DND-41 (cell line): ENCODE measurements at regions not wholly inside any gene's neighbourhood (a gene's known extent, or its start where the extent isn't known, plus 50 kb on each side); places are given as distances from the start of the nearest gene placed in this dataset.
"Not testable (repeated sequence)": the region's sequence is repeated elsewhere in the genome, so short reads cannot be mapped to it uniquely, and the experiment has no call there.

Experiments used
- ATAC-seq: fragments of 200-7000 bp; cut with Tn5 transposase; 3 replicates; pipeline ENCODE4 v1.9.1; 2021; ENCODE audit warnings: low read depth; ENCODE audit not compliant: insufficient read depth
- DNase-seq: peaks from one replicate; pipeline ENCODE4 v3.0.0-alpha.2; 2020
- H2AFZ ChIP-seq: 2 replicates; pipeline ENCODE4 v1.6.0; 2012; ENCODE audit warnings: low read depth, low read length
- H3K27ac ChIP-seq: 2 replicates; pipeline ENCODE4 v1.5.1; 2012; ENCODE audit warnings: low read length, inconsistent platforms
- H3K27me3 ChIP-seq: fragments of 200-600 bp; sonication (generic); 2 replicates; pipeline ENCODE4 v1.6.0; 2012; ENCODE audit warnings: low read length, mild to moderate bottlenecking, inconsistent platforms; ENCODE audit not compliant: insufficient read depth, poor library complexity
- H3K36me3 ChIP-seq: 2 replicates; pipeline ENCODE4 v1.5.1; 2012; ENCODE audit warnings: low read length, inconsistent platforms; ENCODE audit not compliant: insufficient read depth
- H3K4me1 ChIP-seq: 2 replicates; pipeline ENCODE4 v1.5.1; 2012; ENCODE audit warnings: mild to moderate bottlenecking, low read length; ENCODE audit not compliant: insufficient read depth
- H3K4me2 ChIP-seq: 2 replicates; pipeline ENCODE4 v1.6.0; 2012; ENCODE audit warnings: mild to moderate bottlenecking, moderate library complexity, low read length, inconsistent platforms; ENCODE audit not compliant: insufficient read depth
- H3K4me3 ChIP-seq, 2 experiments: fragments of 200-600 bp in 1 of 2; shearing (Covaris generic) in 1 of 2; 2 replicates each; pipeline ENCODE4 v1.5.1; 2012 to 2016; ENCODE audit warnings: inconsistent platforms in 2 of 2, low read length in 2 of 2, mild to moderate bottlenecking in 2 of 2, low read depth in 1 of 2, moderate library complexity in 1 of 2
- H3K79me2 ChIP-seq: 2 replicates; pipeline ENCODE4 v1.6.0; 2012; ENCODE audit warnings: low read length, inconsistent platforms; ENCODE audit not compliant: insufficient read depth
- H3K9ac ChIP-seq: 2 replicates; pipeline ENCODE4 v1.6.0; 2012; ENCODE audit warnings: low read depth, mild to moderate bottlenecking, inconsistent platforms, low read length, moderate library complexity
- H3K9me3 ChIP-seq: 2 replicates; pipeline ENCODE4 v1.5.1; 2012; ENCODE audit warnings: low read length, moderate library complexity, mild to moderate bottlenecking, inconsistent platforms; ENCODE audit not compliant: insufficient read depth, severe bottlenecking
- H4K20me1 ChIP-seq: 2 replicates; pipeline ENCODE4 v1.6.0; 2012; ENCODE audit warnings: low read length; ENCODE audit not compliant: insufficient read depth
- EZH2 ChIP-seq: IDR thresholded peaks from 3 replicates; pipeline ENCODE4 v1.6.1; 2012; ENCODE audit warnings: borderline replicate concordance, low read depth, mild to moderate bottlenecking, moderate library complexity, low read length, inconsistent platforms; ENCODE audit not compliant: severe bottlenecking
- TF ChIP-seq, protein P1 (sequence below): IDR thresholded peaks from 2 replicates; pipeline ENCODE4 v1.5.1; 2012; ENCODE audit warnings: borderline replicate concordance, low read length, moderate library complexity, mild to moderate bottlenecking; ENCODE audit not compliant: poor library complexity, severe bottlenecking; ENCODE audit errors: extremely low read depth

DNA sequence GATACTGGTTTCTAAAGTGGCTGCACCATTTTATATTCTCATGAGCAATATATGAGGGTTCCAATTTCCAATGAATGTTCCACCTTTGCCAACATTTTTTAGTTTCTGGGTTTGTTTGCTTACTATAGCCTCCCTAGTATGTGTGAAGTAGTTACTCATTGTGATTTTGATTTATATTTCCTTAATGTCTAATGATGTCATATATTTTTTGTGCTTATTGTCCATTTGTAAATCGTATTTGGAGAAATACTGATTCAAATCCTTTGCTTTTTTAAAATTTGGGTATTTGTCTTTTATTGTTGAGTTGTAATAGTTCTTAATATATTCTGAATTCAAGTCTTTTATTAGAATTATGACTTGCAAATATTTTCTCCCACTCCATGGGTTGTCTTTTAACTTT is 161.0 kb upstream of the C11orf58 start:
- H3K9me3 ChIP-seq: no peaks in the 10 kb centered on the region
- H3K36me3 ChIP-seq: no peaks in the 10 kb centered on the region
- H4K20me1 ChIP-seq: no peaks in the 10 kb centered on the region
- no peaks in the 10 kb centered on the region for H3K27me3 ChIP-seq
- H3K4me2 ChIP-seq: no peak overlapping the region
- no peak overlapping the region for H3K27ac ChIP-seq
- no peak for DNase-seq
- no peak for TF ChIP-seq EZH2
- TF ChIP-seq, protein P1, sequence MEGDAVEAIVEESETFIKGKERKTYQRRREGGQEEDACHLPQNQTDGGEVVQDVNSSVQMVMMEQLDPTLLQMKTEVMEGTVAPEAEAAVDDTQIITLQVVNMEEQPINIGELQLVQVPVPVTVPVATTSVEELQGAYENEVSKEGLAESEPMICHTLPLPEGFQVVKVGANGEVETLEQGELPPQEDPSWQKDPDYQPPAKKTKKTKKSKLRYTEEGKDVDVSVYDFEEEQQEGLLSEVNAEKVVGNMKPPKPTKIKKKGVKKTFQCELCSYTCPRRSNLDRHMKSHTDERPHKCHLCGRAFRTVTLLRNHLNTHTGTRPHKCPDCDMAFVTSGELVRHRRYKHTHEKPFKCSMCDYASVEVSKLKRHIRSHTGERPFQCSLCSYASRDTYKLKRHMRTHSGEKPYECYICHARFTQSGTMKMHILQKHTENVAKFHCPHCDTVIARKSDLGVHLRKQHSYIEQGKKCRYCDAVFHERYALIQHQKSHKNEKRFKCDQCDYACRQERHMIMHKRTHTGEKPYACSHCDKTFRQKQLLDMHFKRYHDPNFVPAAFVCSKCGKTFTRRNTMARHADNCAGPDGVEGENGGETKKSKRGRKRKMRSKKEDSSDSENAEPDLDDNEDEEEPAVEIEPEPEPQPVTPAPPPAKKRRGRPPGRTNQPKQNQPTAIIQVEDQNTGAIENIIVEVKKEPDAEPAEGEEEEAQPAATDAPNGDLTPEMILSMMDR: no peak
- H2AFZ ChIP-seq: no peak overlapping the region
- H3K4me3 ChIP-seq: no peak overlapping the region
- H3K79me2 ChIP-seq: no peaks in the 10 kb centered on the region
- no peak overlapping the region for H3K9ac ChIP-seq
- no peaks in the 10 kb centered on the region for H3K4me1 ChIP-seq
- no peak for ATAC-seq

DNA sequence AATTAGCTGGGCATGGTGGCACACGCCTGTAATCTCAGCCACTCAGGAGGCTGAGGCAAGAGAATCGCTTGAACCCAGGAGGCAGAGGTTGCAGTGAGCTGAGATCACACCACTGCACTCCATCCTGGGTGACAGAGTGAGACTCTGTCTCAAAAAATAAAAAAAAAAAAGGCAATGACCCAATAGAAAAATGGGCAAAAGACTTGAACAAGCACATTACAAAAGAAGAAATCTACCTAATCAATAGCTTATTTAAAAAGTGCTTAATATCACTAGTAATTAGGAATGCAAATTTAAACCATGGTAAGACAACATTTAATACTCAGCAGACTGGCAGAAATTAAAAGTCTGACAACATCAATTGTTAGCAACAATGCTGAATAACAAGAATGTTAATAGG is 163.6 kb upstream of the C11orf58 start:
- H3K4me1 ChIP-seq, H3K27ac ChIP-seq, H3K9me3 ChIP-seq, H3K27me3 ChIP-seq, H3K79me2 ChIP-seq, H3K9ac ChIP-seq, H3K4me3 ChIP-seq, H3K36me3 ChIP-seq, H4K20me1 ChIP-seq, ATAC-seq, H3K4me2 ChIP-seq, DNase-seq, H2AFZ ChIP-seq: not testable (repeated sequence)

DNA sequence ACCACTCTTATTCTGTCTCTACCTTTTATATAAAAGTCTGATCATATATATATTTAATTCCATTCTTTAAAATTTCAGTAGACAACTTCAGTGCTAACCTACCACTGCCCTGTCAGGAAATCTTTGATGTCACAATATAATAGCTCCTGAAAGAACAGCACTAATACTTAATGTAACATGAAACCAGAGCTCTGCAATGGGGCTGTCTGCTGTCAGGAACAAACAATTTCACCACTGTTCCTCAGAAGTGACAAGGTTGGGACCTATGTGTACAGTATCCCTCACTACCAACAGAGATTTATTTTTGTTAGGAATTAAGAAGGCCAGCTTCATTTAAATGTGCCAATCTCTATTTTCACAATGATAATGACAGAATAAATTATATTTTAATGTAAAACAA is 165.5 kb upstream of the C11orf58 start:
- Histone ChIP-seq H3K27ac (no peak overlapping the region), H3K79me2 (no peaks in the 10 kb centered on the region), H3K4me1 (no peaks in the 10 kb centered on the region), H3K36me3 (no peaks in the 10 kb centered on the region), H3K4me3 (no peak overlapping the region), H3K9me3 (no peaks in the 10 kb centered on the region), H4K20me1 (no peaks in the 10 kb centered on the region), H3K4me2 (no peak overlapping the region), H3K27me3 (no peaks in the 10 kb centered on the region), H2AFZ (no peak overlapping the region), H3K9ac (no peak overlapping the region)
- TF ChIP-seq EZH2: no peak
- TF ChIP-seq, protein P1: no peak
- ATAC-seq (no peak), DNase-seq (no peak)

DNA sequence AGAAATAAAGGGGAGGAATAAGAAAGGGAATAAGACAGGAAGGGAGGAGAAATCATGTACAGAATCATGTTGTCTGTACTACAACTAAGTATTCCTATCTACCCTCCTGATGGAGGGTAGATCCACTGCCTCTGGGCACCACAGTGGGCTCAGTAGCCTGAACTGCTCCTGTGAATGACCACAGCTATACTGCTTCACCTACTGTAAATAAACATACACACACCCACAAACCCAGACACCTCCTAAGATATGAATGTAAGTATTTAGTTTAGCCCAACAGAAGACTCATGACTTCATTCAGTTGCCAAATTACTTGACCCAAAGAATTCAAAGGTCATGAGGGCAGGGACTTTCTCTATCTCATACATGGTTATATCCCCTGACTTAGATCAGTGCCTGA is 177.3 kb upstream of the C11orf58 start:
- H3K4me1 ChIP-seq: no peaks in the 10 kb centered on the region
- no peak overlapping the region for H2AFZ ChIP-seq
- no peak for DNase-seq
- no peak overlapping the region for H3K27ac ChIP-seq
- H3K36me3 ChIP-seq: no peaks in the 10 kb centered on the region
- no peaks in the 10 kb centered on the region for H3K79me2 ChIP-seq
- TF ChIP-seq, protein P1: no peak
- no peak for TF ChIP-seq EZH2
- H3K27me3 ChIP-seq: peaks cover 7% of the 10 kb centered on the region
- H3K4me3 ChIP-seq: no peak overlapping the region
- ATAC-seq: no peak
- H4K20me1 ChIP-seq: no peaks in the 10 kb centered on the region
- H3K9me3 ChIP-seq: no peaks in the 10 kb centered on the region
- no peak overlapping the region for H3K9ac ChIP-seq
- H3K4me2 ChIP-seq: no peak overlapping the region
